CD4-positive, alpha-beta T cell (primary cell): ENCODE measurements at regions not wholly inside any gene's neighbourhood (a gene's known extent, or its start where the extent isn't known, plus 50 kb on each side); places are given as distances from the start of the nearest gene placed in this dataset.

Experiments used
- ATAC-seq: fragments of 200-7000 bp; cut with Tn5 transposase; one replicate; pipeline ENCODE4 v1.10.0; 2022; ENCODE audit warnings: mild to moderate bottlenecking; ENCODE audit not compliant: poor library complexity
- CTCF ChIA-PET: fragments of 350-600 bp; sonication (Branson Sonifier 250); formaldehyde crosslinking; loops from one replicate; lab custom pipeline; 2021; ENCODE audit warnings: antibody characterized with exemption, inconsistent platforms; lab: Charles Lee
- POLR2A ChIA-PET: fragments of 350-600 bp; sonication (Branson Sonifier 250); formaldehyde crosslinking; loops from one replicate; lab custom pipeline; 2021; ENCODE audit warnings: antibody characterized with exemption, inconsistent platforms; lab: Charles Lee
- DNase-seq, 14 experiments: peaks; one replicate each; pipeline ENCODE4 v3.0.0-alpha.2; 2013 to 2020; ENCODE audit warnings: mixed read lengths in 2 of 14
- H3K27ac ChIP-seq, 2 donors: one replicate each; pipeline versions ENCODE4 v1.5.1 to v1.7.0; 2013; ENCODE audit warnings: low read length in 2 of 2, low read depth in 1 of 2, mild to moderate bottlenecking in 1 of 2
- H3K27me3 ChIP-seq, 2 experiments: 1 replicate in 1 of 2; 2 replicates in 1 of 2; pipeline versions ENCODE4 v1.6.1 to v1.7.0; 2013; ENCODE audit warnings: low read length in 2 of 2, control low read depth in 1 of 2, mild to moderate bottlenecking in 1 of 2, moderate library complexity in 1 of 2; ENCODE audit not compliant: insufficient read depth in 2 of 2, control insufficient read depth in 1 of 2
- H3K36me3 ChIP-seq: one replicate; pipeline ENCODE4 v1.6.1; 2013; ENCODE audit warnings: low read length, control low read depth; ENCODE audit not compliant: insufficient read depth
- H3K4me1 ChIP-seq: one replicate; pipeline ENCODE4 v1.6.1; 2013; ENCODE audit warnings: low read length, control low read depth; ENCODE audit not compliant: insufficient read depth
- H3K4me3 ChIP-seq: one replicate; pipeline ENCODE4 v1.5.1; 2013; ENCODE audit warnings: mild to moderate bottlenecking, low read length, moderate library complexity
- H3K9me3 ChIP-seq, 2 experiments: 1 replicate in 1 of 2; 2 replicates in 1 of 2; pipeline versions ENCODE4 v1.6.1 to v1.7.0; 2013; ENCODE audit warnings: low read length in 2 of 2, mild to moderate bottlenecking in 2 of 2, control low read depth in 1 of 2, moderate library complexity in 1 of 2; ENCODE audit not compliant: control insufficient read depth in 1 of 2, insufficient read depth in 1 of 2
- H3K27ac Mint-ChIP-seq: one replicate; pipeline ENCODE4 v1.8.0; 2020; ENCODE audit warnings: mixed read lengths
- H3K27me3 Mint-ChIP-seq: one replicate; pipeline ENCODE4 v1.8.0; 2021; ENCODE audit warnings: mixed read lengths
- H3K36me3 Mint-ChIP-seq: one replicate; pipeline ENCODE4 v1.8.0; 2021; ENCODE audit warnings: low read depth, mixed read lengths
- H3K4me1 Mint-ChIP-seq: one replicate; pipeline ENCODE4 v1.8.0; 2021; ENCODE audit warnings: low read depth, mixed read lengths
- H3K4me3 Mint-ChIP-seq: one replicate; pipeline ENCODE4 v1.8.0; 2020; ENCODE audit warnings: mild to moderate bottlenecking, mixed read lengths
- H3K9me3 Mint-ChIP-seq: one replicate; pipeline ENCODE4 v1.8.0; 2020; ENCODE audit warnings: mixed read lengths
- intact Hi-C, 2 experiments: fragments of 100-400 bp; cut with DNase I in 1 of 2; cut with micrococcal nuclease in 1 of 2; formaldehyde crosslinking; loops; one replicate each; pipeline versions ENCODE4 v1.15.1 to v1.9.0; 2023 to 2025; cut with DNase I, micrococcal nuclease
- TF ChIP-seq, protein P1 (sequence below): fragments of 200-600 bp; IDR thresholded peaks from one replicate; pipeline ENCODE4 v1.8.0; 2022; ENCODE audit warnings: antibody characterized with exemption, mild to moderate bottlenecking

DNA sequence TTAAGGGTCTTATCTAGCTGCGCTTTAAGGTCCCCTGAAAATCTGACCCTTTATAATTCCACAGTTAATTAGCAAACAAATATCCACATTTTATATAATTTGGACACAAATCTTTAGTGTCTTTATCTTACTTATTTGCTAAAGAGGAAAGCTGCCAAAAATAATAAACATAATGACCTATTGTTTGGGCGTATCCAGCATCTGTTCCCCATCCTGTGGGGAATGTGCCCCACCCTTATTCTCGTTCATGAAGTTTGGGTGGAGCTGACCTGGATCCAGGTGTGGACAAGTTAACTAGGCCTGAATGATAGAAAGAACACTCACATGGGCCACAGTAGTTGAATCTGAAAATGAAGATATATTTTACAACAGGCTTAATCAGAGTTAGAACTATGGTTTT lies 218.3 kb downstream of the CRPPA start:
- Histone ChIP-seq H3K36me3 (no peaks in the 10 kb centered on the region), H3K27me3 (no peaks in the 10 kb centered on the region), H3K27ac (no peak overlapping the region), H3K9me3 (no peaks in the 10 kb centered on the region), H3K4me3 (no peak overlapping the region), H3K4me1 (no peaks in the 10 kb centered on the region)
- ChIA-PET CTCF (no interaction called here), POLR2A (no interaction called here)
- ATAC-seq (no peak), DNase-seq (no peak)
- TF ChIP-seq, protein P1, sequence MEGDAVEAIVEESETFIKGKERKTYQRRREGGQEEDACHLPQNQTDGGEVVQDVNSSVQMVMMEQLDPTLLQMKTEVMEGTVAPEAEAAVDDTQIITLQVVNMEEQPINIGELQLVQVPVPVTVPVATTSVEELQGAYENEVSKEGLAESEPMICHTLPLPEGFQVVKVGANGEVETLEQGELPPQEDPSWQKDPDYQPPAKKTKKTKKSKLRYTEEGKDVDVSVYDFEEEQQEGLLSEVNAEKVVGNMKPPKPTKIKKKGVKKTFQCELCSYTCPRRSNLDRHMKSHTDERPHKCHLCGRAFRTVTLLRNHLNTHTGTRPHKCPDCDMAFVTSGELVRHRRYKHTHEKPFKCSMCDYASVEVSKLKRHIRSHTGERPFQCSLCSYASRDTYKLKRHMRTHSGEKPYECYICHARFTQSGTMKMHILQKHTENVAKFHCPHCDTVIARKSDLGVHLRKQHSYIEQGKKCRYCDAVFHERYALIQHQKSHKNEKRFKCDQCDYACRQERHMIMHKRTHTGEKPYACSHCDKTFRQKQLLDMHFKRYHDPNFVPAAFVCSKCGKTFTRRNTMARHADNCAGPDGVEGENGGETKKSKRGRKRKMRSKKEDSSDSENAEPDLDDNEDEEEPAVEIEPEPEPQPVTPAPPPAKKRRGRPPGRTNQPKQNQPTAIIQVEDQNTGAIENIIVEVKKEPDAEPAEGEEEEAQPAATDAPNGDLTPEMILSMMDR: no peak
- Mint-ChIP-seq H3K36me3 (no peaks in the 10 kb centered on the region), H3K27ac (no peak overlapping the region), H3K4me1 (no peaks in the 10 kb centered on the region), H3K9me3 (no peaks in the 10 kb centered on the region), H3K27me3 (no peaks in the 10 kb centered on the region), H3K4me3 (no peak overlapping the region)
- intact Hi-C loops: no loop called here

DNA sequence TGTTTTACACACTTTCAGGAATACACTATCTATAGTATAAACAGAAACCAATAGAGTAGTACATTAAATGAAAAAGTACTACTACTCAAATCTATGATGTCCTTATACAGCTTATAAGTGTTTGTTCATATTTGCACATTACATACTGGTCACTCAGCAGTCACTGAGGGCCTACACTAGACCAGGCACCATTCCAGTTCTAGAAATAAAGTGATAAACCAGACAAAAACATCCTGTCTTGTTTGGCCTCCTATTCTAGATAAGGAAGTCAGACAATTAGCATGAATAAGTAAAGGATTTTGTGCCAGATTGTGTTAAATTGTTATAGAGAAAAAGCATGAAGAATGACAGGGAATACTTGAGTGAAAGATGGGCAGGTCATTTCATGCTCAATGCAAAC lies 219.0 kb downstream of the CRPPA start:
- no peaks in the 10 kb centered on the region for H3K9me3 Mint-ChIP-seq
- Histone ChIP-seq H3K27ac (no peak overlapping the region), H3K27me3 (no peaks in the 10 kb centered on the region), H3K4me3 (no peak overlapping the region), H3K9me3 (no peaks in the 10 kb centered on the region), H3K4me1 (no peaks in the 10 kb centered on the region), H3K36me3 (no peaks in the 10 kb centered on the region)
- POLR2A ChIA-PET: no interaction called here
- no peaks in the 10 kb centered on the region for H3K36me3 Mint-ChIP-seq
- no peak for ATAC-seq
- DNase-seq: no peak
- CTCF ChIA-PET: no interaction called here
- intact Hi-C loops: no loop called here
- no peak overlapping the region for H3K4me3 Mint-ChIP-seq
- H3K27me3 Mint-ChIP-seq: no peaks in the 10 kb centered on the region
- TF ChIP-seq, protein P1: no peak
- H3K4me1 Mint-ChIP-seq: no peaks in the 10 kb centered on the region
- H3K27ac Mint-ChIP-seq: no peak overlapping the region

DNA sequence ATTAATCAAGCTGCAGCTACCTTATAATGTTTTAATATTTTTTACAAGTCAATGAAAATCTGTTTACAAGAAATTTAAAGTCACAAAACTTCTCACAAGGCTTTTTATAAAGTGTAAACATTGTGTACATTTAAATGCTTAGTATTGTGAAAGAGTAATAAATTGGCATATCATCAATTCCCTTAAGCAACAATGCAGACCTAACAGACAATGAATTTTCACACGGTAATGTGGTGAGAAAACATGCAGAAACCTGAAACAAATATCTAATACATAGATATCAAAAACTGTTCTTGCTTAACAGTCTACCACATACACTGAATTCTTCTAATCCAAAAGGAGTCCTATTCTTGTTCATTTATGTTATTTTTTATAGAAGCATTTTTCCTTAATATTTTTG lies 220.7 kb downstream of the CRPPA start:
- no peaks in the 10 kb centered on the region for H3K9me3 ChIP-seq
- no peaks in the 10 kb centered on the region for H3K9me3 Mint-ChIP-seq
- TF ChIP-seq, protein P1: no peak
- no peak overlapping the region for H3K4me3 Mint-ChIP-seq
- intact Hi-C loops: no loop called here
- H3K36me3 Mint-ChIP-seq: no peaks in the 10 kb centered on the region
- H3K27me3 ChIP-seq: no peaks in the 10 kb centered on the region
- CTCF ChIA-PET: no interaction called here
- no peaks in the 10 kb centered on the region for H3K27me3 Mint-ChIP-seq
- no peak overlapping the region for H3K27ac ChIP-seq
- H3K4me3 ChIP-seq: no peak overlapping the region
- POLR2A ChIA-PET: no interaction called here
- H3K36me3 ChIP-seq: no peaks in the 10 kb centered on the region
- no peaks in the 10 kb centered on the region for H3K4me1 Mint-ChIP-seq
- no peak overlapping the region for H3K27ac Mint-ChIP-seq
- DNase-seq (no peak), ATAC-seq (no peak)
- no peaks in the 10 kb centered on the region for H3K4me1 ChIP-seq
